OCI-LY1 (cell line): ENCODE measurements at regions not wholly inside any gene's neighbourhood (a gene's known extent, or its start where the extent isn't known, plus 50 kb on each side); places are given as distances from the start of the nearest gene placed in this dataset.

ENCODE experiments used
- EZH2 ChIP-seq: fragments of 200-600 bp; sonication (generic), shearing (Covaris generic); IDR thresholded peaks from 2 replicates; pipeline ENCODE4 v1.8.0; 2017; ENCODE audit warnings: borderline replicate concordance, mixed run types, mild to moderate bottlenecking, antibody characterized with exemption, low read length, moderate library complexity, mixed read lengths
- TF ChIP-seq, protein P1 (sequence below): fragments of 200-600 bp; sonication (generic), shearing (Covaris generic); IDR thresholded peaks from 2 replicates; pipeline ENCODE4 v1.5.1; 2017; ENCODE audit warnings: mild to moderate bottlenecking, antibody characterized with exemption, low read length, moderate library complexity, mixed read lengths

DNA sequence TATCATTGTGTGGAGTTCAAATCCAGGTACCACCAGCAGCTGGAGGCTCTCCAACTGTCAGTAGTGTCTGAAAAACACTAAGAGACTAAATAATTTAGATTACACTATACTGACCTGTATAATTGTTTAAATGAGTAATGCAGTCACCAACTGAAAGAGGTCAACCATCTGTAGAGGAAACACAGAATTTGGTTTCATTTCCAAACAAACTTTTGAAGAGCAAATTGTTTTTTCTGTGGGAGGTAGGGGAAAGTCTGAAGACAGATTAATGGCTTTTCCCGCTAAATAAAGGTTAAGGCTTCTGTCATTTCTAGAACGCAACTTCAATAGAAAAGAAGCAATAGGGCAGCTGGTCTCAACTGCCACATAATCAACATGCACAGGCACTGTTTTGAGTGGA is 462.6 kb downstream of the PRKD1 start:
- TF ChIP-seq, protein P1, sequence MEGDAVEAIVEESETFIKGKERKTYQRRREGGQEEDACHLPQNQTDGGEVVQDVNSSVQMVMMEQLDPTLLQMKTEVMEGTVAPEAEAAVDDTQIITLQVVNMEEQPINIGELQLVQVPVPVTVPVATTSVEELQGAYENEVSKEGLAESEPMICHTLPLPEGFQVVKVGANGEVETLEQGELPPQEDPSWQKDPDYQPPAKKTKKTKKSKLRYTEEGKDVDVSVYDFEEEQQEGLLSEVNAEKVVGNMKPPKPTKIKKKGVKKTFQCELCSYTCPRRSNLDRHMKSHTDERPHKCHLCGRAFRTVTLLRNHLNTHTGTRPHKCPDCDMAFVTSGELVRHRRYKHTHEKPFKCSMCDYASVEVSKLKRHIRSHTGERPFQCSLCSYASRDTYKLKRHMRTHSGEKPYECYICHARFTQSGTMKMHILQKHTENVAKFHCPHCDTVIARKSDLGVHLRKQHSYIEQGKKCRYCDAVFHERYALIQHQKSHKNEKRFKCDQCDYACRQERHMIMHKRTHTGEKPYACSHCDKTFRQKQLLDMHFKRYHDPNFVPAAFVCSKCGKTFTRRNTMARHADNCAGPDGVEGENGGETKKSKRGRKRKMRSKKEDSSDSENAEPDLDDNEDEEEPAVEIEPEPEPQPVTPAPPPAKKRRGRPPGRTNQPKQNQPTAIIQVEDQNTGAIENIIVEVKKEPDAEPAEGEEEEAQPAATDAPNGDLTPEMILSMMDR, result no peak
- TF ChIP-seq EZH2, result no peak
